NCI-H187 (cell line): ENCODE measurements at regions not wholly inside any gene's neighbourhood (a gene's known extent, or its start where the extent isn't known, plus 50 kb on each side); places are given as distances from the start of the nearest gene placed in this dataset.

Source experiments
- DNase-seq, 2 experiments: peaks; one replicate each; lab custom pipeline; 2025; lab: John Stamatoyannopoulos, UW

DNA sequence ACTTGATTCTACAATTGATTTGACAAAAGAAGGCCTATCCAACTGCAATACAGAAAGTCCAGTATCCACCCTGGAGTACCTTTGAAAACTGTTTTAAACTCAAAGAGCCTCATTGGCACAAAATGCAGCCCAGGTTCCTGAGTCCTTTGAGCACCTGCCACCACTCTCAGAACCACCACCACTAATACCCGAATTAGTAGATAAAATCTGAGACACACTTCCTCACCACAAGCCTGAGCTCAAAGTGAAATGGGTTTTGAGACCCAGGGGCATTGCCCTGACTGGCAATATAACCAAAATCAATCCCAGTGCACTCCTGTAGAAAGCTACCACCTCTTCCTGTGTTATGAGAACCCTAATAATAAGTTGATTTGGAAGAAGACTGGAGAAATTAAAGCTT, 215.7 kb downstream of the CSNK2A3 start:
- no peak for DNase-seq

DNA sequence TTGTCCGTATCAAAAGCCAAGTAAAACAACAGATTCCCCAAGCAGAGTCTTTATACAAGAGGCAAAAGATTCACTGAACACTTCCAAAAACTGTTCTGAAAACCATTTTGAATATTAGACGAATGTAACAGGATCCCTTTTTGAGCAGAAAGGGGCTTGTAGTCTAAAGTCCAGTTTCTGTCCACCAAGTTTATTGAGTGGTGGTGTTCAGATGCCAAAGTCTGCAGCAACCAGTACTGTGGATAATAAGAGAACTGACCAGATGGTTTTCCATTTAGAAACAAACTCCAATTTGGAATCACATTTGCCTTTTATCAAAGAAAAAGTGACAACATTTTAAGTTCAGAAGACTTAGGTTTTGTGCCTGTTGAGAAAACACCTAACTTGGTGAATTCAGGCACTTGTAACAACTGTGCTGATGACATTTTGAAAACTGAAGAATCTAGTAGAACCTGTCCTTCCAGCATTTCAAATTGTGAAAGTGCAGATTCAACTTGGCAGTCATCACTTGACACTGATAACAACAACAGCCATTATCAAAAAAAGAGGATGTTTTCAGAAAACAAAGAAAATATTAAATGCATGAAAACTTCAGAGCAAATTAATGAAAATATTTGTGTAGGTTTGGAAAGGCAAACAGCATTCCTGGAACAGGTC, 217.1 kb downstream of the CSNK2A3 start:
- no peak for DNase-seq

DNA sequence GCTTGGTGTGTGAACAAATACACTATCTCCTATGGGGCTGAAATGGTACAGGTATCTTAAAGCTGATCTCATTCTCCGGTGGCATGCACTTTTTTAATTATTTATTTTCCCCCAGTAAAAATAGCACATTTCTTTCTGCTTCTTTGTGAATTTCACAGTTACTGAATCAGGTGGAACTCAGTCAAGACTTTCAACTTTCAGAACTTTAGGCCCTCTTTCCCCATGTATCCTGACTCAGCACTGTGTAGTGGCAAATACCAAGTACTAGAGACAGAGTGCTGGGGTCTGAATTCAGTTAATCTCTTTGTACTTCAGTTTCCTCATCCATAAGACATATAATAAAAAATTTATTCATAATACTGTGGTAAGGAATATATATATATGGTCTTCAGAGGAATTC, 223.9 kb downstream of the CSNK2A3 start:
- no peak for DNase-seq

DNA sequence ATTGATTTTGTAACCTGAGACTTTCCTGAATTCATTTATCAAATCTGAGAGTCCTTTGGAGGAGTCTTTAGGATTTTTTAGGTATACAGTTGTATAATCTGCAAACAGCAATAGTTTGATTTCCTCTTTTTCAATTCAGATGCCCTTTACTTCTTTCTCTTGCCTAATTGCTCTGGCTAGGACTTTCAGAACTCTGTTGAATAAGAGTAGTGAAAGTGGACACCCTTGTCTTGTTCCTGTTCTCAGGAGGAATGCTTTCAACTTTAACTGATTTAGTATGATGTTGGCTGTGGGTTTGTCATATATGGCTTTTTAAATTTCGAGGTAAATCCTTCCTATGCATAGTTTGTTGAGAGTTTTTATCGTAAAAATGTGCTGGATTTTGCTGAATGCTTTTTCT, 227.4 kb downstream of the CSNK2A3 start:
- DNase-seq = no peak

DNA sequence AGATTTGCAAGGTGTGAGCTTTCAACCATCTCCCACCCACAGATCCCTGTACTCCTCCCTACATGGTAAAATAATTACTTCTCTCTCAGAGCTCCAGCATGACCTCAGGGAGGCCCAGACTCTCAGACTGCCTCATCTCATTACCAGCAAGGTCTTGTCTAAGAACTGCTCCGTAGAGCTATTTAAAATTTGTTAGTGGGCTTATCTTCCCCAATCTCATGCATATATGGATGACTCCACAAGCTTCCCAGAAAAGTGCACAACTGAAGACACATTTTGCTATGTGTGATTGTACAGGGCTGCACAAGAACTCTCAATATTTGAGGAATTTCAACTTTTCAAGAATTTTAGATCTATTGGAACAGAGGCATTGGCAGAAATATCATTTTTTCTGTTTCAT, 230.3 kb downstream of the CSNK2A3 start:
- no peak for DNase-seq

DNA sequence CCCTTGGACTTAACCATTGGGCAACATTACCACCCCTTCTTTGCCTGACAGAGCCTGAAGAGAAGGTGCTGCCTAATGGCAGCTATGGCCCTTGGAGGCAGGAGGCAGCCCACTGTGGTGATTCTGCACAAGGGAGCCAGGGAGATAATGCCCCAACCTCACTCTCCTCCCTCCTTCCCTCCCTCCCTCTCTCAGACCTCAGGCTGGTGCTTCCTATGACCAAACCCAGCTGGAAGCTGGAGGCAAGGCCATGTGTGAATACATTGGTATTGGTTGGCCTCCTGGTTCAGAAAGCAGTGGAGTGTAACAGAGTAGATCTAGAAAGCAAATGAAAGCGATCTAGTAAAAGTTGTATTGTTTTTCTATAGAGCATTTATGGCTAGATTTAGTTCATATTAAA, 233.1 kb downstream of the CSNK2A3 start:
- DNase-seq = peak in 1 of 2 experiments; percentile 9

DNA sequence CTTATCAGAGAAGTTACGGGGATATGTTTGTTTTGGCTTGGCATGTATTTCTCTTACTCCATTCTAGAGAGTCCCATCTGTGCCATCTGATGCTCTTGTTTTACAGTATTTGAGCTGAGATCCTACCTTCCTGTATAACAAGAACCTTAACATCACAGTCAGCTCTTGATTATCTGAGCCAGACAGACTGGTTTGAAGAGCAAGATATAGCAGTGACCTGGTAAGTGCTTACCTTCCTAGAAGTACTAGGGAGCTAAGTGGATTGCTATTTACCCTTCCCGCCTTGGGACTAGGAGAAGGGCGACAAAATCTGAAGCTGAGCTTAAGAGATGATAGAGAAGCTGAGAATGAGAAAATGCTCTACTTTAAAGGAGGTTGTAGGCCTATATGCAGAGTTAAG, 235.3 kb downstream of the CSNK2A3 start:
- DNase-seq = peak in 1 of 2 experiments; percentile 23

DNA sequence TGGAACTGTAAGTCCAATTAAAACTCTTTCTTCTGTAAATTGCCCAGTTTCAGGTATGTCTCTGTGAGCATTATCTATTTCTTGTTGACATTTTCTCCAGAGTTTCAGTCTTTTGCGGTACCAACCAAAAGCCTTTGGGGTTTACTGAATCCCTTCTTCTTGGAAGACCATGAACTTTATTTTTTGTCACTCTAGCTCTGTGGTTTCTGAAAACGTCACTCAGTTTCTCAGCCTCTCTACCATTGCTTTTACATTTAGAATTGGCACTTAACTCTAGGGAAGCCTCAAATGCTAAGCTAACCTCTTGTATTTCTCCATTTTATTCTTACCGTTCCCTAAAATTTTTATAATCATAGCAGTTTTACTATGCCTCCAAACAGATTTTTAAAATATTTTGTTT, 237.6 kb downstream of the CSNK2A3 start:
- no peak for DNase-seq

DNA sequence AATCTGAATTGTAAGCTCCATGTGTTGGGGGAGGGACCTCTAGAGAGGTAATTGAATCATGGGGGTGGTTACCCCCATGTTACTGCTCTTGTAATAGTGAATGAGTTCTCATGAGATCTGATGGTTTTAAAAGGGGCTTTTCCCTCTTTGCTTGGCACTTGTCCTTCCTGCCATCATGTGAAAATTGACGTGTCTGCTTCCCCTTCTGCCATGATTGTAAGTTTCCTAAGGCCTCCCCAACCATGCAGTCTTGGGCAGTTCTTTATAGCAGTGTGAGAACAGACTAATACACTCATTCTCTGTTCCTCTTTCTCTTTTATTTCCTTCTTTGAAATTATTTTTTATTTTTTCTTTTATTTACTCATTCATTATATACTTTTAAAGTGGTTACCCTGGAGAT, 239.4 kb downstream of the CSNK2A3 start:
- DNase-seq = no peak

DNA sequence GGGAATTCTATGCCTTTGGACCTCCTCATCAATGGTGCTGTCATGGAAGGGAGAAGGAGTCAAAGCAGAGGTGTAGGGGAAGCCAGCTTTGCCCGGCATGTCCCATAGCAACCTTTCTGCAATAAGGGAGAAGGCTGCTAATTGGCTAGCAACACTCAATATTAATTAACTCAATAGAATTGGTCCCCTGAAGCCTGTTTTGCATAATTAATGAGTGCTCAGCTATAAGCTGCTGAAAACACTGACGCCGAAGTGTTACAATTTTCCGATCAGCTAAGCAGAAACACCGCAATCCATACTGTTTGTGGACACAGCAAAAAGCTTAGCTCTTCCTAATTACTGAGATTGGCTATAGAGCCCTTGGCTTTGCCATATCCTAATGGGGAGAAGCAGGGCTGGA, 245.0 kb downstream of the CSNK2A3 start:
- DNase-seq = no peak

DNA sequence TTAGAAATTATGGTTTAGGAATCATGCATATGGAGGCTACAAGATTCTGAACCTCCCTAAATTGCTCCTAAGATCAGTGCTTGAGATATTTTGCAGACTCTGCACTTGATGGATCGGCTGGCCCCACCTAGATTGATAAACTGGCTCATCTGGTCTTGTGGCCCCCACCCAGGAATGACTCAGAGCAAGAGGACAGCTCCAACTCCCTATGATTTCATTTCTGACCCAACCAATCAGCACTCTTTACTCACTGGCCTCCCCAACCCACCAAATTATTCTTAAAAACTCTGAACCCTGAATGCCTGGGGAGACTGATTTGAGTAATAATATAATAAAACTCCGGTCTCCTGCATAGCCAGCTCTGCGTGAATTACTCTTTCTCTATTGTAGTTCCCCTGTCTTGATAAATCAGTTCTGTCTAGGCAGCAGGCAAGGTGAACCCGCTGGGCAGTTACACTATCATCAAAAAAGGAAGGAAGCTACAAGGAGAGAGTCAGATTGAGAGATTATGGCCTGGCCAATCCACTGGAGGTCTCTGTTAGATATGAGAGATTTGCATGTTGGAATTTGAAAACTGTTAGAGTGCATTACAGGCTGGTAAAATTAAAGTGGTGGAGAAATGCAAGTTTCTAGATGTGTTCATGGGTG, 245.8 kb downstream of the CSNK2A3 start:
- DNase-seq = no peak

DNA sequence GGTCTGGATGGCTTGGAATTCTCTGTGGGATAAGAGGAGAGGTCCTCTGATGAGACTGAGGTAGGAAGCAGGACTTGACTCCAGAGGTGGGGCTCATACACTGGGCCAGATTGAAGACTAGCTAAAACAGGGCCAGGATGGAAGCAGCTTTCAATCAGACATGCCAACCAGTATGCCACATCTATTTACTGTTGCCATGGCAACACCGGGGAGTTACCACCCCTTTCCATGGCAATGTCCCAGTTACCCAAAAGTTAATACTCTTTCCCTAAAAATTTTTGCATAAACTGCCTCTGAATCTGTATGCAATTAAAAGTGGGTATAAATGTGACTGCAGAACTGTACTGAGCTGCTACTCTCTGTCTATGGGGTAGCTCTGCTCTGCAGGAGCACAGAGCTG, 247.5 kb upstream of the ZBED5 start:
- no peak for DNase-seq

DNA sequence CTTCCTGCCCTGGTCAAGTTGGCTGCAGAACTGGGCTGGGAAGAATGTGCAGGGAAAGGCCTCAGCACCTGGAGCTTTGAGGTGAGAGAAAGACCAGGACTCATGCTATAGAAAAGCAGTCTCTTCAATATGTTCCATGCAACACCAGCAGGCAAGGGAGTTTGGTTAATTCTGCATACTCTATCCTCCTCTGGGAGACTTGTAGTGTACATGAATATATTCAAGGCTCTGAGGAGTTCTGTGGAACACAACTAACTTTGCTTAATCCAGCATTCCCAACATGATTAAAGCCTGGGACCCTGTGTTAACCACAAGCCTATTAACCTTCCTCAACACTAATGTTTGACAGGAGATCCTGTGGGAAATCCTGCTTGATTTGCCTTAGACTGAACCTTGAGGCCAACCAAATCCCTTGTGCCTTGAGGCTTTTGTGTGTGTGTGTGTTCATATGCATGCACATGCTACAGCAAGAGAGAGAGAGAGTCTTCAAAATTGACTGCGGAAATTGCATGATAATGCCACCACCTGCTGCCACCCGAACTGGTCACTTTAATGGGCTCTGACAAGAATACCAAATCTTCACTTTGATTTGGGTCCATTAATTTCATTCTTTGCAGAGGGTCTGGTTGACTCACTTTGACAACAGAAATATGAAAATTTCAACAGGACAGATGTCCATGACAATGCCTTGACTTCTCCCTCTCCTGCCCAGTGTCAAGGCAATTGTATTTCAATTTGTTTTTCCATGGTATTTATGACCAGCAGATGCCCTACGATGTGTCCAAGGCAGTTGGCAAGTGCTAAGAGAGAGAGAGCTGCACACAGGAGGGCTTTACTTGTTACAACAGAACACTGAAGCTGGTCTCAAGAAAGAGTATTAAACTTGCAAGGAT, 238.2 kb upstream of the ZBED5 start:
- no peak for DNase-seq

DNA sequence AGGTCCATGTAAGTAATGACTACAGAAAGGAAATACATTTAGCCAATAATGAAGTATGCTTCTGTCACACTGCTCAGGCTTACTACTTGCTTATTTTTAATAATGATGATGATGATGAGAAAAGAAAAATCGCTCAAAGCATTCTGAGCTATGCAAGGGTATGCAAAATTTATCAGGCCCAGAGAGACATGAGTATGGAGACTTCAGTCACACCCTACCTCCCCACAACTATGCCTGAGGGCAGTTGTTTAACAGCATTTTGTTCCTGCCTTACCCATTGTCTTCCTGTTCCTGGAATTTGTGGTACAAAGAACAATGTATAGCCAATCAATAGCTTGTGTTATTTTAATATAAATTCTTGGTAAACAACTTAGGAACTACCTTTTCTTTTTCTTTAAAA, 232.6 kb upstream of the ZBED5 start:
- no peak for DNase-seq

DNA sequence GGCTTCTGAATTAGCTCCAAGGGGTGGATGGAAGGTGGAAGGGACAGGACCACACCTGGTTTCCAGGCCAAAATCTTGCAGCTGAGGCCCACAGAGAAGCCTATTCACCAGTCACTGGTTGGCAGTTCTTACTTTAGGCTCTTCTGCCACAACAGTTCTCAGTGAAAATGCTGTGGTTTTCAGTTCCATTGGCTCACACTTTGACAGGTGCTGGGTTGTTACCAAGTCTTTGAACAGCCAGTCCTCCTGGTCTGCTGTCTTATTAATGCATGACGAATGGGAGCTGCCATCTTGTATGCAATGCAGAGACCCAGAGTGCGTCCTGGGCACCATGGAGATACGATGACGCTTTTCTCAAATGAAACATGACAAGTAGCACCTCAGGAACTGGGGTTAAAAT, 232.0 kb upstream of the ZBED5 start:
- DNase-seq = no peak

DNA sequence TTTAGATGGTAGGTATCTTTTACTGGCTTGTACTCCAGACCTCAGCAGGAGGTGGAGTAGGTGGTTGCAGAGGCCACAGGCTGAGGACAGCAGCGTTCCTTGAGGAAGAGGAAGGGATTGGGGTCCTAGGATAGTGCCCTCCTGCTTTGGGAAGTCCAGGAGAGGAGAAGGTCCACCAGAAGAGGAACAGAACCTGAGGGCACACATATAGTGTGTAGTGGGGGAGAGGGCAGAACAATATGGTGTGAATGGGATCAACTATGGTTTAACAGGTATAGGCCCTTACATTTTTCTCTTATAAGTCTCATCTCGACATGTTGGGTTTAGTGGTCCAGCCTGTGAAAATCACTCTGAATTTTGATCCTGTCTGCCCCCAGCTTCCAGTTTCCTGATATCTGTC, 229.1 kb upstream of the ZBED5 start:
- DNase-seq = no peak

DNA sequence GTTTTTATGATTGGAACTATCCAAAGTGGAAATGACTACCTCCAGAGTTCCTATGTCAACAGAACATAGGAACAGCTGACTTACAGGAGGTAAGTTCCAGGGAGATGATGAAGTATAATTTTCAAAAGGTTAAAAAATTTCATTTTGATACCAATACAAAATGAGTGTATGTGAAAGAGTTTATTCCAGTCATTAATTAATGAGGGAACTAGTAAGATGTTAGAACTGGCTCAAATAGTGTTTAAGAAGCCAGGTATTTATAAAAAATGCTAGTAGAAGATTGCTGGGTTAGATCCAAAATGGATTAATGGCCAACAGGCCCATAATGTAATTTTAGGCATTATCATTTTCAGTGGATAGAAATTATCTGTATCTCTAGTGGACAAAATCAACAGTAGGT, 227.7 kb upstream of the ZBED5 start:
- DNase-seq = no peak

DNA sequence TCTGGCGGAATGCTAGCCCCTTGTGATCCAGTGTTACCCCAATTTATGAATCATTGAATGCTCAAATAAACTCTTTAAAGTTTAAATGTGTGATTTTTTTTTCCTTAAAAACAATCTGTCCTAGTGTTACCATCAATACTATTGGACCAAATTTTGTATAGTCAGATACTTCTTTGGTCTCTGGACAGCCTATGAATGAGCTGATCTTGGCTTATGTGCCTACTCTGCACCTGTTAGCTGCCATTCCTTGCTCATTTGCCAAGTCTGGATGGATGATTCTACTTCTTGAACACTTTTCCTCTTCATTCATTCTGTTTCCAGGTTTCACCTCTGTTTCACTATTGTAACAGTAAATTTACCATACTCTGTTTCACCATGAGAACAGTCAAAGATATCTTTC, 226.5 kb upstream of the ZBED5 start:
- DNase-seq = no peak

DNA sequence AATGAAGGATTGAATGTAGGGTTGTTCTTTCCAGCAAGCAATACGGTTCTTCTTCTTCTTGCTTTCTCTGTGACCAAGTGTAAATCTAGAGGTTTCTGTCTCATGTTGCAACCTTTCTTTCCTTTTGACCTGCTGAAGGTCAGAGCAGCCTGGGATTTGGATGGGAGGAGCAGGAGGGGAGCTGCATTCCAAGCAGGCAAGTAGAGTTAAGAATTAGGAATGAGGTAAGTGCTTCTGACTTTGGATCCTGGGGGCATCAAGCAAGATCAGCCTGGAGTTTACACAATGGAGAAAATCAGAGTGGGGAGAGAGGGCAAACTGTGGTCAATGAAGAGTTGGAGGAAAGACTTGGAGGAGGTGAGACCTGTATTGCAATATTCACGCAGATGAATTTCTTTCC, 225.6 kb upstream of the ZBED5 start:
- DNase-seq = no peak

DNA sequence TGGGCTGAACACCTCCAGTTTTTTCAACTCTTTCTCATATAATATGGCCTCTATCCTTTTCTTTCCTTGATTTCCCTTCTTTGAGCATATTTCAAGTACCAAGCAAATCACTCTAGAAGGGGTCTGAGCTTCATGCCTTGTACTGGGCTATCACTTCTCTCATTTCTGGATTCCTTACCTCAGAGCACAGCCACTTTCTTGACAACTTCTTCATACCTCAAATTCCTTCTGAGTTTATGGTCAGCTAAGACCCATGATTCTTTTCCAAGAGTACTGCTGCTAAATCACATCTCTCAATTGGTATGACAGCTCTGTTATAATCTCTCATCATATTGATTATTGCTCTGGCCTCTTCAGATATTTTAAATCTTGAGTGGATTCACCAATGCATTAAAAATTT, 224.8 kb upstream of the ZBED5 start:
- no peak for DNase-seq

DNA sequence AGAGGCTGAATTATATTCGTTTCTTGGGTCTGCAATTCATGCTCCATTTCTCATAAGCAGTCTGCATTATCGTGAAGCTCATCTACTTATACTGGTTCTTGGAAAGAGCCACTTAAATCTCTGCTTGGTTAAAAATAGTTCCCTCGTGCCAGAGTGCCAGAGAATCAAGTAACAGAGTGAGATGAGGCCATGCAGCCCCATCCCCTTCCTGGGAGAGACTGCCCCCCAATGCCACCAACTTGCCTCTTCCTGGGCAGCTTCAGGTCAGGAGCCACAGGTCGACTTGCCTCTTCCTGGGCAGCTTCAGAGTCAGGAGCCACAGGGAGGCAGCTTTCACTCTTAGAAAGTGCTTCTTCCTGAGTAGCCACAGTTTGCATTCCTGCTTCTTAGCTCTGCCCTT, 223.9 kb upstream of the ZBED5 start:
- DNase-seq = no peak

DNA sequence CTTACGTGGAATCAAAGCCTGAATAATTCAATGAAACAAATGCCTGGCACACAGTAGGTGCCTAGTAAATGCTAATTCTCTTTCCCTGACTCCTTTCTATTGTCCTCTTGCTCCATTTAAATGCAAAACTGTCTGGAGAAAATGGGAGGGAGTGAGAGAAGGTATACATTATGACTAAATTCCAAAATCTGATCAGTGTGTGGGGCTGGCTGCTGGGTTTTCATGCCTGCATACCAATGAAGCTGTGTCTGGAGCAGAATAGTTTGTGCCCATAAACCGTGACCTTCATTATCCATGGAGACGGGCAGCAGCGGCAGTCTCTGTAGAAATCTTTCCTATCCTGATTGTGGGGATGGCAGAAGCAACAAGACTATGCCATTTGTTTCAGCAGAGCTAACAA, 223.4 kb upstream of the ZBED5 start:
- DNase-seq = no peak
